ENCODE measurements at regions not wholly inside any gene's neighbourhood (a gene's known extent, or its start where the extent isn't known, plus 50 kb on each side); places are given as distances from the start of the nearest gene placed in this dataset.

GRCh38 chr1:34668063-34668462, 86.8 kb upstream of the GJB5 start:
- no peak for TF ChIP-seq CSDC2 (CRISPR knock-in tag; IDR thresholded peaks at IDR 0.05)
- TF ChIP-seq PATZ1 (CRISPR knock-in tag; IDR thresholded peaks at IDR 0.05; ENCODE audit: borderline replicate concordance), result no peak
- no peak for TF ChIP-seq TCF4 (CRISPR knock-in tag; IDR thresholded peaks at IDR 0.05; ENCODE audit: borderline replicate concordance)
- no peak for TF ChIP-seq GLIS3 (CRISPR knock-in tag; IDR thresholded peaks at IDR 0.05)
- TF ChIP-seq ZNF565 (CRISPR knock-in tag; conservative IDR thresholded peaks at IDR 0.05; ENCODE audit: low read depth), result no peak
- no peak for TF ChIP-seq SNAI2 (CRISPR knock-in tag; IDR thresholded peaks at IDR 0.05)
- ATAC-seq, result no peak

GRCh38 chr1:34670982-34671381, 83.9 kb upstream of the GJB5 start:
- ATAC-seq, result no peak
- TF ChIP-seq OSR1 (CRISPR knock-in tag; IDR thresholded peaks at IDR 0.05) (no peak), PATZ1 (CRISPR knock-in tag; IDR thresholded peaks at IDR 0.05; ENCODE audit: borderline replicate concordance) (no peak)

- TF ChIP-seq ZFP3 (CRISPR knock-in tag; IDR thresholded peaks at IDR 0.05), result no peak
- no peak for TF ChIP-seq PATZ1 (CRISPR knock-in tag; IDR thresholded peaks at IDR 0.05; ENCODE audit: borderline replicate concordance)
- TF ChIP-seq PPARA (CRISPR knock-in tag; IDR thresholded peaks at IDR 0.05; ENCODE audit: borderline replicate concordance), result no peak
- no peak for TF ChIP-seq ARNTL (CRISPR knock-in tag; IDR thresholded peaks at IDR 0.05; ENCODE audit: borderline replicate concordance, low read depth)
- TF ChIP-seq SNAI2 (CRISPR knock-in tag; IDR thresholded peaks at IDR 0.05), result no peak
- no peak for TF ChIP-seq CSRNP3 (CRISPR knock-in tag; IDR thresholded peaks at IDR 0.05)
- TF ChIP-seq GLIS3 (CRISPR knock-in tag; IDR thresholded peaks at IDR 0.05), result no peak
- no peak for TF ChIP-seq BACH2 (CRISPR knock-in tag; IDR thresholded peaks at IDR 0.05; ENCODE audit: borderline replicate concordance)
- no peak for TF ChIP-seq CREB5 (CRISPR knock-in tag; IDR thresholded peaks at IDR 0.05; ENCODE audit: low read depth)
- TF ChIP-seq TSHZ2 (CRISPR knock-in tag; IDR thresholded peaks at IDR 0.05), result no peak
- TF ChIP-seq TOX (CRISPR knock-in tag; IDR thresholded peaks at IDR 0.05; ENCODE audit: borderline replicate concordance), result no peak
- ATAC-seq, result no peak
These were observed 83.0 kb upstream of the GJB5 start for GRCh38 chr1:34671887-34672286.
